Neural crest cell (in vitro differentiated cells): ENCODE measurements at regions not wholly inside any gene's neighbourhood (a gene's known extent, or its start where the extent isn't known, plus 50 kb on each side); places are given as distances from the start of the nearest gene placed in this dataset.
"Not testable (repeated sequence)": the region's sequence is repeated elsewhere in the genome, so short reads cannot be mapped to it uniquely, and the experiment has no call there.

ENCODE experiments used
- DNase-seq: peaks from one replicate; pipeline ENCODE4 v3.0.0; 2021; ENCODE audit warnings: low read depth, mixed read lengths, low spot score
- H3K27ac Mint-ChIP-seq: one replicate; pipeline ENCODE4 v1.8.0; 2021; ENCODE audit warnings: mild to moderate bottlenecking, mixed read lengths; ENCODE audit not compliant: unreplicated experiment
- H3K27me3 Mint-ChIP-seq: 2 replicates; pipeline ENCODE4 v1.8.0; 2021; ENCODE audit warnings: low read depth, mild to moderate bottlenecking, mixed read lengths
- H3K36me3 Mint-ChIP-seq: 2 replicates; pipeline ENCODE4 v1.8.0; 2021; ENCODE audit warnings: low read depth, mild to moderate bottlenecking, mixed read lengths
- H3K4me1 Mint-ChIP-seq: 2 replicates; pipeline ENCODE4 v1.8.0; 2021; ENCODE audit warnings: mixed read lengths
- H3K4me3 Mint-ChIP-seq: one replicate; pipeline ENCODE4 v1.8.0; 2021; ENCODE audit warnings: mild to moderate bottlenecking, mixed read lengths
- H3K9me3 Mint-ChIP-seq: 2 replicates; pipeline ENCODE4 v1.8.0; 2021; ENCODE audit warnings: mixed read lengths
- CTCF ChIP-seq: fragments of 200-600 bp; sonication (generic); conservative IDR thresholded peaks from 2 replicates; pipeline ENCODE4 v1.5.0; 2021; ENCODE audit warnings: antibody characterized with exemption, mild to moderate bottlenecking

- no peaks in the 10 kb centered on the region for H3K4me1 Mint-ChIP-seq
- DNase-seq = no peak
- peaks cover 12% of the 10 kb centered on the region for H3K9me3 Mint-ChIP-seq
- no peak for TF ChIP-seq CTCF
- H3K36me3 Mint-ChIP-seq = peaks cover 6% of the 10 kb centered on the region
- H3K4me3 Mint-ChIP-seq = no peak overlapping the region
- H3K27me3 Mint-ChIP-seq = no peaks in the 10 kb centered on the region
- H3K27ac Mint-ChIP-seq = no peak overlapping the region
Measured at GRCh38 chr15:29511663-29512062, 242.0 kb upstream of the NSMCE3 start.

GRCh38 chr15:29505535-29505934, 235.9 kb upstream of the NSMCE3 start:
- H3K27me3 Mint-ChIP-seq, H3K27ac Mint-ChIP-seq, DNase-seq, H3K4me1 Mint-ChIP-seq, H3K4me3 Mint-ChIP-seq: not testable (repeated sequence)
- Mint-ChIP-seq H3K36me3 (peaks cover 13% of the 10 kb centered on the region), H3K9me3 (peaks cover 26% of the 10 kb centered on the region)

GRCh38 chr15:29490747-29491471, 221.3 kb upstream of the NSMCE3 start:
- no peaks in the 10 kb centered on the region for H3K4me1 Mint-ChIP-seq
- TF ChIP-seq CTCF = no peak
- no peak overlapping the region for H3K4me3 Mint-ChIP-seq
- H3K36me3 Mint-ChIP-seq = no peaks in the 10 kb centered on the region
- no peak overlapping the region for H3K27ac Mint-ChIP-seq
- DNase-seq = no peak
- no peaks in the 10 kb centered on the region for H3K27me3 Mint-ChIP-seq
- H3K9me3 Mint-ChIP-seq = peaks cover 7% of the 10 kb centered on the region

- DNase-seq = no peak
- Mint-ChIP-seq H3K4me3 (no peak overlapping the region), H3K27me3 (no peaks in the 10 kb centered on the region), H3K4me1 (no peaks in the 10 kb centered on the region), H3K36me3 (no peaks in the 10 kb centered on the region), H3K9me3 (no peaks in the 10 kb centered on the region), H3K27ac (no peak overlapping the region)
- no peak for TF ChIP-seq CTCF
Measured at GRCh38 chr15:29480949-29481348, 211.3 kb upstream of the NSMCE3 start.

- Mint-ChIP-seq H3K36me3 (no peaks in the 10 kb centered on the region), H3K9me3 (no peaks in the 10 kb centered on the region), H3K27ac (no peak overlapping the region), H3K4me1 (no peaks in the 10 kb centered on the region), H3K27me3 (no peaks in the 10 kb centered on the region), H3K4me3 (no peak overlapping the region)
- DNase-seq = no peak
- TF ChIP-seq CTCF = no peak
Measured at GRCh38 chr15:29480278-29480677, 210.7 kb upstream of the NSMCE3 start.

GRCh38 chr15:29477256-29477655, 207.6 kb upstream of the NSMCE3 start:
- TF ChIP-seq CTCF = no peak
- DNase-seq = no peak
- no peak overlapping the region for H3K27ac Mint-ChIP-seq
- H3K4me1 Mint-ChIP-seq = no peaks in the 10 kb centered on the region
- no peak overlapping the region for H3K4me3 Mint-ChIP-seq
- no peaks in the 10 kb centered on the region for H3K9me3 Mint-ChIP-seq
- no peaks in the 10 kb centered on the region for H3K36me3 Mint-ChIP-seq
- H3K27me3 Mint-ChIP-seq = no peaks in the 10 kb centered on the region
